WTC11 (cell line): ENCODE measurements at regions not wholly inside any gene's neighbourhood (a gene's known extent, or its start where the extent isn't known, plus 50 kb on each side); places are given as distances from the start of the nearest gene placed in this dataset.
"Not testable (repeated sequence)": the region's sequence is repeated elsewhere in the genome, so short reads cannot be mapped to it uniquely, and the experiment has no call there.

ENCODE experiments used
- CDX4 ChIP-seq: fragments of 250-450 bp; sonication (Bioruptor Pico); IDR thresholded peaks from 2 replicates; pipeline ENCODE4 v1.9.0; 2021; ENCODE audit warnings: moderate library complexity, mild to moderate bottlenecking, inconsistent platforms, borderline replicate concordance
- CREM ChIP-seq: sonication (generic); formaldehyde crosslinking; IDR thresholded peaks from 2 replicates; pipeline ENCODE4 v1.8.1; 2022; ENCODE audit warnings: mild to moderate bottlenecking, missing genetic modification reagents, moderate library complexity
- CTCF ChIP-seq: fragments of 200-600 bp; IDR thresholded peaks from 2 replicates; pipeline ENCODE4 v1.8.0; 2022; ENCODE audit warnings: antibody characterized with exemption
- E2F1 ChIP-seq: sonication (generic); formaldehyde crosslinking; IDR thresholded peaks from 2 replicates; pipeline ENCODE4 v1.8.0; 2022; ENCODE audit warnings: mild to moderate bottlenecking, missing genetic modification reagents
- MLX ChIP-seq: sonication (generic); formaldehyde crosslinking; IDR thresholded peaks from 2 replicates; pipeline ENCODE4 v1.8.1; 2023; ENCODE audit warnings: mild to moderate bottlenecking, missing genetic modification reagents, moderate library complexity
- NFE2L1 ChIP-seq: sonication (generic); formaldehyde crosslinking; IDR thresholded peaks from 2 replicates; pipeline ENCODE4 v1.8.1; 2023; ENCODE audit warnings: missing genetic modification reagents
- TCF7 ChIP-seq: sonication (generic); formaldehyde crosslinking; IDR thresholded peaks from 2 replicates; pipeline ENCODE4 v1.8.0; 2022; ENCODE audit warnings: mild to moderate bottlenecking, low read depth, missing genetic modification reagents, moderate library complexity
- TP53 ChIP-seq: sonication (generic); formaldehyde crosslinking; IDR thresholded peaks from 2 replicates; pipeline ENCODE4 v1.8.1; 2023; ENCODE audit warnings: mild to moderate bottlenecking, missing genetic modification reagents
- ZNF317 ChIP-seq: sonication (generic); formaldehyde crosslinking; IDR thresholded peaks from 2 replicates; pipeline ENCODE4 v1.8.1; 2023; ENCODE audit warnings: low read depth, mild to moderate bottlenecking, moderate library complexity, missing genetic modification reagents, borderline replicate concordance
- TF ChIP-seq, protein P1 (sequence below): sonication (generic); formaldehyde crosslinking; IDR thresholded peaks from 2 replicates; pipeline ENCODE4 v1.8.0; 2022; ENCODE audit warnings: mild to moderate bottlenecking, missing genetic modification reagents
- TF ChIP-seq, protein P2 (sequence below): sonication (generic); formaldehyde crosslinking; conservative IDR thresholded peaks from 2 replicates; pipeline ENCODE4 v1.8.1; 2023; ENCODE audit warnings: mild to moderate bottlenecking, low read depth, missing genetic modification reagents, moderate library complexity
- TF ChIP-seq, protein P3 (sequence below): sonication (generic); formaldehyde crosslinking; IDR thresholded peaks from 2 replicates; pipeline ENCODE4 v1.8.1; 2022; ENCODE audit warnings: low read depth, missing genetic modification reagents, borderline replicate concordance
- TF ChIP-seq, protein P4 (sequence below): sonication (generic); formaldehyde crosslinking; IDR thresholded peaks from 2 replicates; pipeline ENCODE4 v1.8.1; 2022; ENCODE audit warnings: low read depth, mild to moderate bottlenecking, moderate library complexity, missing genetic modification reagents, borderline replicate concordance
- TF ChIP-seq, protein P5 (sequence below): sonication (generic); formaldehyde crosslinking; IDR thresholded peaks from 2 replicates; pipeline ENCODE4 v1.8.0; 2022; ENCODE audit warnings: mild to moderate bottlenecking, missing genetic modification reagents

- TF ChIP-seq, protein P1, sequence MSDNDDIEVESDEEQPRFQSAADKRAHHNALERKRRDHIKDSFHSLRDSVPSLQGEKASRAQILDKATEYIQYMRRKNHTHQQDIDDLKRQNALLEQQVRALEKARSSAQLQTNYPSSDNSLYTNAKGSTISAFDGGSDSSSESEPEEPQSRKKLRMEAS (CRISPR knock-in tag), result not testable (repeated sequence)
- TF ChIP-seq CTCF; TCF7; NFE2L1 (CRISPR knock-in tag); CDX4 (CRISPR knock-in tag); MLX; ZNF317; CREM (CRISPR knock-in tag); E2F1 (CRISPR knock-in tag); TP53 (CRISPR knock-in tag): not testable (repeated sequence)
- TF ChIP-seq, protein P2, sequence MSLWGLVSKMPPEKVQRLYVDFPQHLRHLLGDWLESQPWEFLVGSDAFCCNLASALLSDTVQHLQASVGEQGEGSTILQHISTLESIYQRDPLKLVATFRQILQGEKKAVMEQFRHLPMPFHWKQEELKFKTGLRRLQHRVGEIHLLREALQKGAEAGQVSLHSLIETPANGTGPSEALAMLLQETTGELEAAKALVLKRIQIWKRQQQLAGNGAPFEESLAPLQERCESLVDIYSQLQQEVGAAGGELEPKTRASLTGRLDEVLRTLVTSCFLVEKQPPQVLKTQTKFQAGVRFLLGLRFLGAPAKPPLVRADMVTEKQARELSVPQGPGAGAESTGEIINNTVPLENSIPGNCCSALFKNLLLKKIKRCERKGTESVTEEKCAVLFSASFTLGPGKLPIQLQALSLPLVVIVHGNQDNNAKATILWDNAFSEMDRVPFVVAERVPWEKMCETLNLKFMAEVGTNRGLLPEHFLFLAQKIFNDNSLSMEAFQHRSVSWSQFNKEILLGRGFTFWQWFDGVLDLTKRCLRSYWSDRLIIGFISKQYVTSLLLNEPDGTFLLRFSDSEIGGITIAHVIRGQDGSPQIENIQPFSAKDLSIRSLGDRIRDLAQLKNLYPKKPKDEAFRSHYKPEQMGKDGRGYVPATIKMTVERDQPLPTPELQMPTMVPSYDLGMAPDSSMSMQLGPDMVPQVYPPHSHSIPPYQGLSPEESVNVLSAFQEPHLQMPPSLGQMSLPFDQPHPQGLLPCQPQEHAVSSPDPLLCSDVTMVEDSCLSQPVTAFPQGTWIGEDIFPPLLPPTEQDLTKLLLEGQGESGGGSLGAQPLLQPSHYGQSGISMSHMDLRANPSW (CRISPR knock-in tag), result not testable (repeated sequence)
- TF ChIP-seq, protein P3, sequence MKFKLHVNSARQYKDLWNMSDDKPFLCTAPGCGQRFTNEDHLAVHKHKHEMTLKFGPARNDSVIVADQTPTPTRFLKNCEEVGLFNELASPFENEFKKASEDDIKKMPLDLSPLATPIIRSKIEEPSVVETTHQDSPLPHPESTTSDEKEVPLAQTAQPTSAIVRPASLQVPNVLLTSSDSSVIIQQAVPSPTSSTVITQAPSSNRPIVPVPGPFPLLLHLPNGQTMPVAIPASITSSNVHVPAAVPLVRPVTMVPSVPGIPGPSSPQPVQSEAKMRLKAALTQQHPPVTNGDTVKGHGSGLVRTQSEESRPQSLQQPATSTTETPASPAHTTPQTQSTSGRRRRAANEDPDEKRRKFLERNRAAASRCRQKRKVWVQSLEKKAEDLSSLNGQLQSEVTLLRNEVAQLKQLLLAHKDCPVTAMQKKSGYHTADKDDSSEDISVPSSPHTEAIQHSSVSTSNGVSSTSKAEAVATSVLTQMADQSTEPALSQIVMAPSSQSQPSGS (CRISPR knock-in tag), result not testable (repeated sequence)
- TF ChIP-seq, protein P4, sequence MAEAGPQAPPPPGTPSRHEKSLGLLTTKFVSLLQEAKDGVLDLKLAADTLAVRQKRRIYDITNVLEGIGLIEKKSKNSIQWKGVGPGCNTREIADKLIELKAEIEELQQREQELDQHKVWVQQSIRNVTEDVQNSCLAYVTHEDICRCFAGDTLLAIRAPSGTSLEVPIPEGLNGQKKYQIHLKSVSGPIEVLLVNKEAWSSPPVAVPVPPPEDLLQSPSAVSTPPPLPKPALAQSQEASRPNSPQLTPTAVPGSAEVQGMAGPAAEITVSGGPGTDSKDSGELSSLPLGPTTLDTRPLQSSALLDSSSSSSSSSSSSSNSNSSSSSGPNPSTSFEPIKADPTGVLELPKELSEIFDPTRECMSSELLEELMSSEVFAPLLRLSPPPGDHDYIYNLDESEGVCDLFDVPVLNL (CRISPR knock-in tag), result not testable (repeated sequence)
- TF ChIP-seq, protein P5, sequence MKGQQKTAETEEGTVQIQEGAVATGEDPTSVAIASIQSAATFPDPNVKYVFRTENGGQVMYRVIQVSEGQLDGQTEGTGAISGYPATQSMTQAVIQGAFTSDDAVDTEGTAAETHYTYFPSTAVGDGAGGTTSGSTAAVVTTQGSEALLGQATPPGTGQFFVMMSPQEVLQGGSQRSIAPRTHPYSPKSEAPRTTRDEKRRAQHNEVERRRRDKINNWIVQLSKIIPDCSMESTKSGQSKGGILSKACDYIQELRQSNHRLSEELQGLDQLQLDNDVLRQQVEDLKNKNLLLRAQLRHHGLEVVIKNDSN (CRISPR knock-in tag), result not testable (repeated sequence)
Observed at GRCh38 chr10:21438914-21439313, 86.6 kb downstream of the SKIDA1 start.
